Liver (tissue), 8 donors: ENCODE measurements at regions not wholly inside any gene's neighbourhood (a gene's known extent, or its start where the extent isn't known, plus 50 kb on each side); places are given as distances from the start of the nearest gene placed in this dataset.

ENCODE experiments used
- DNase-seq: peaks from one replicate; pipeline ENCODE4 v3.0.0-alpha.2; 2017; ENCODE audit warnings: low spot score
- H3K27ac ChIP-seq, 2 donors: one replicate each; pipeline ENCODE4 v1.7.0; 2013; ENCODE audit warnings: inconsistent platforms in 2 of 2, low read length in 2 of 2, control low read depth in 1 of 2, low read depth in 1 of 2, mild to moderate bottlenecking in 1 of 2
- H3K27me3 ChIP-seq, 4 donors: one replicate each; pipeline versions ENCODE4 v1.6.1 to v1.7.0; 2013; ENCODE audit warnings: low read length in 3 of 4, inconsistent platforms in 1 of 4, mild to moderate bottlenecking in 1 of 4, moderate library complexity in 1 of 4; ENCODE audit not compliant: control insufficient read depth in 4 of 4, insufficient read depth in 4 of 4
- H3K36me3 ChIP-seq, 4 donors: one replicate each; pipeline versions ENCODE4 v1.6.1 to v1.7.0; 2013; ENCODE audit warnings: low read length in 3 of 4, mild to moderate bottlenecking in 3 of 4, low read depth in 1 of 4, moderate library complexity in 1 of 4; ENCODE audit not compliant: control insufficient read depth in 4 of 4, insufficient read depth in 3 of 4
- H3K4me1 ChIP-seq, 4 donors: one replicate each; pipeline versions ENCODE4 v1.6.1 to v1.7.0; 2013; ENCODE audit warnings: low read length in 3 of 4, mild to moderate bottlenecking in 3 of 4, moderate library complexity in 1 of 4; ENCODE audit not compliant: control insufficient read depth in 4 of 4, insufficient read depth in 4 of 4
- H3K4me3 ChIP-seq, 3 donors: one replicate each; pipeline versions ENCODE4 v1.6.1 to v1.7.0; 2013; ENCODE audit warnings: low read length in 3 of 3, control low read depth in 1 of 3, low read depth in 1 of 3, mild to moderate bottlenecking in 1 of 3
- H3K9ac ChIP-seq, 2 donors: one replicate each; pipeline ENCODE4 v1.7.0; 2013; ENCODE audit warnings: low read length in 2 of 2, mild to moderate bottlenecking in 2 of 2, moderate library complexity in 2 of 2, control low read depth in 1 of 2, low read depth in 1 of 2
- H3K9me3 ChIP-seq, 4 donors: one replicate each; pipeline versions ENCODE4 v1.6.1 to v1.7.0; 2013; ENCODE audit warnings: low read length in 3 of 4; ENCODE audit not compliant: control insufficient read depth in 4 of 4
- ATF3 ChIP-seq: IDR thresholded peaks from 2 replicates; pipeline ENCODE4 v1.6.1; 2016; ENCODE audit warnings: antibody characterized with exemption
- EGR1 ChIP-seq, 2 donors: IDR thresholded peaks; 2 replicates each; pipeline ENCODE4 v1.6.1; 2016 to 2018; ENCODE audit warnings: antibody characterized with exemption in 2 of 2, low read depth in 2 of 2
- FOXA1 ChIP-seq: IDR thresholded peaks from 2 replicates; pipeline ENCODE4 v1.6.1; 2016; ENCODE audit warnings: antibody characterized with exemption
- FOXA2 ChIP-seq: IDR thresholded peaks from 2 replicates; pipeline ENCODE4 v1.6.1; 2016; ENCODE audit warnings: antibody characterized with exemption
- HNF4A ChIP-seq, 2 donors: conservative IDR thresholded peaks; 2 replicates each; pipeline ENCODE4 v1.6.1; 2016; ENCODE audit warnings: antibody characterized with exemption in 2 of 2, mild to moderate bottlenecking in 2 of 2
- HNF4G ChIP-seq: IDR thresholded peaks from 2 replicates; pipeline ENCODE4 v1.6.1; 2016; ENCODE audit warnings: antibody characterized with exemption
- JUND ChIP-seq, 2 donors: IDR thresholded peaks; 2 replicates each; pipeline ENCODE4 v1.6.1; 2016; ENCODE audit warnings: antibody characterized with exemption in 2 of 2
- NR2F2 ChIP-seq: IDR thresholded peaks from 2 replicates; pipeline ENCODE4 v1.6.1; 2016; ENCODE audit warnings: antibody characterized with exemption
- RAD21 ChIP-seq, 2 donors: IDR thresholded peaks; 2 replicates each; pipeline ENCODE4 v1.6.1; 2016; ENCODE audit warnings: antibody characterized with exemption in 2 of 2, mild to moderate bottlenecking in 2 of 2
- REST ChIP-seq: IDR thresholded peaks from 2 replicates; pipeline ENCODE4 v1.6.1; 2016; ENCODE audit warnings: antibody characterized with exemption, mild to moderate bottlenecking
- RXRA ChIP-seq, 2 donors: IDR thresholded peaks; 2 replicates each; pipeline ENCODE4 v1.6.1; 2017 to 2018; ENCODE audit warnings: antibody characterized with exemption in 2 of 2, mild to moderate bottlenecking in 1 of 2
- SP1 ChIP-seq: IDR thresholded peaks from 2 replicates; pipeline ENCODE4 v1.6.1; 2018; ENCODE audit warnings: antibody characterized with exemption, mild to moderate bottlenecking
- TAF1 ChIP-seq: conservative IDR thresholded peaks from 2 replicates; pipeline ENCODE4 v1.6.1; 2016; ENCODE audit warnings: antibody characterized with exemption, mild to moderate bottlenecking
- YY1 ChIP-seq: IDR thresholded peaks from 2 replicates; pipeline ENCODE4 v1.6.1; 2016; ENCODE audit warnings: antibody characterized with exemption, mild to moderate bottlenecking
- ZBTB33 ChIP-seq: IDR thresholded peaks from 2 replicates; pipeline ENCODE4 v1.6.1; 2016; ENCODE audit warnings: antibody characterized with exemption
- WGBS: extraction: QIAGEN DNeasy Blood & Tissue Kit; methylation state at CpG from one replicate; pipeline ENCODE4 v1.1.7; 2013; 5-methylcytosine and 5-hydroxymethylcytosine counted together
- TF ChIP-seq, protein P1 (sequence below): IDR thresholded peaks from 2 replicates; pipeline ENCODE4 v1.6.1; 2016; ENCODE audit warnings: antibody characterized with exemption
- TF ChIP-seq, protein P2 (sequence below): fragments of 150-350 bp; IDR thresholded peaks from 2 replicates; pipeline ENCODE4 v1.5.1; 2017; ENCODE audit warnings: improper control_type of control experiment, low read depth, low read length; ENCODE audit not compliant: missing input control
- donor health status: healthy.
- donor health status: healthy.
- donor health status: healthy.
- donor health status: healthy.
- donor health status: healthy.

GRCh38 chr9:17936365-17936764 lies 357.5 kb downstream of the SH3GL2 start:
- Histone ChIP-seq H3K9me3 (no peaks in the 10 kb centered on the region), H3K4me1 (no peaks in the 10 kb centered on the region), H3K36me3 (no peaks in the 10 kb centered on the region), H3K27me3 (no peaks in the 10 kb centered on the region), H3K4me3 (no peak overlapping the region), H3K9ac (no peak overlapping the region), H3K27ac (no peak overlapping the region)
- no peak for DNase-seq
- 83% methylated on average over 7 of the region's 7 CpGs for WGBS
- TF ChIP-seq, protein P1, sequence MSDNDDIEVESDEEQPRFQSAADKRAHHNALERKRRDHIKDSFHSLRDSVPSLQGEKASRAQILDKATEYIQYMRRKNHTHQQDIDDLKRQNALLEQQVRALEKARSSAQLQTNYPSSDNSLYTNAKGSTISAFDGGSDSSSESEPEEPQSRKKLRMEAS: no peak
- TF ChIP-seq RAD21 (IDR thresholded peaks at IDR 0.05) (no peak), SP1 (no peak), HNF4A (conservative IDR thresholded peaks at IDR 0.05) (no peak), FOXA2 (no peak), JUND (IDR thresholded peaks at IDR 0.05) (no peak), ATF3 (no peak)

GRCh38 chr9:17938035-17938655 lies 359.3 kb downstream of the SH3GL2 start:
- Histone ChIP-seq H3K27ac (no peak overlapping the region), H3K4me3 (no peak overlapping the region), H3K4me1 (no peaks in the 10 kb centered on the region), H3K9ac (no peak overlapping the region), H3K9me3 (no peaks in the 10 kb centered on the region), H3K36me3 (no peaks in the 10 kb centered on the region), H3K27me3 (no peaks in the 10 kb centered on the region)
- DNase-seq: no peak
- WGBS: 71% methylated on average over 8 of the region's 8 CpGs
- TF ChIP-seq ZBTB33 (no peak), ATF3 (no peak), HNF4G (no peak), HNF4A (conservative IDR thresholded peaks at IDR 0.05) (no peak), JUND (IDR thresholded peaks at IDR 0.05) (no peak), YY1 (no peak), TAF1 (no peak), FOXA2 (no peak), REST (no peak), EGR1 (IDR thresholded peaks at IDR 0.05; ENCODE audit: low read depth in 2 of 2) (no peak), FOXA1 (no peak), RXRA (IDR thresholded peaks at IDR 0.05) (no peak), NR2F2 (no peak), SP1 (no peak)
- TF ChIP-seq, protein P1: no peak
- TF ChIP-seq, protein P2, sequence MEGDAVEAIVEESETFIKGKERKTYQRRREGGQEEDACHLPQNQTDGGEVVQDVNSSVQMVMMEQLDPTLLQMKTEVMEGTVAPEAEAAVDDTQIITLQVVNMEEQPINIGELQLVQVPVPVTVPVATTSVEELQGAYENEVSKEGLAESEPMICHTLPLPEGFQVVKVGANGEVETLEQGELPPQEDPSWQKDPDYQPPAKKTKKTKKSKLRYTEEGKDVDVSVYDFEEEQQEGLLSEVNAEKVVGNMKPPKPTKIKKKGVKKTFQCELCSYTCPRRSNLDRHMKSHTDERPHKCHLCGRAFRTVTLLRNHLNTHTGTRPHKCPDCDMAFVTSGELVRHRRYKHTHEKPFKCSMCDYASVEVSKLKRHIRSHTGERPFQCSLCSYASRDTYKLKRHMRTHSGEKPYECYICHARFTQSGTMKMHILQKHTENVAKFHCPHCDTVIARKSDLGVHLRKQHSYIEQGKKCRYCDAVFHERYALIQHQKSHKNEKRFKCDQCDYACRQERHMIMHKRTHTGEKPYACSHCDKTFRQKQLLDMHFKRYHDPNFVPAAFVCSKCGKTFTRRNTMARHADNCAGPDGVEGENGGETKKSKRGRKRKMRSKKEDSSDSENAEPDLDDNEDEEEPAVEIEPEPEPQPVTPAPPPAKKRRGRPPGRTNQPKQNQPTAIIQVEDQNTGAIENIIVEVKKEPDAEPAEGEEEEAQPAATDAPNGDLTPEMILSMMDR: no peak
